Neutrophil (primary cell): ENCODE measurements at regions not wholly inside any gene's neighbourhood (a gene's known extent, or its start where the extent isn't known, plus 50 kb on each side); places are given as distances from the start of the nearest gene placed in this dataset.

Source experiments
- H3K27ac ChIP-seq: fragments of 200-600 bp; sonication (generic); 2 replicates; pipeline ENCODE4 v1.5.1; 2016; ENCODE audit warnings: mild to moderate bottlenecking, moderate library complexity
- H3K27me3 ChIP-seq: fragments of 200-600 bp; sonication (generic); 2 replicates; pipeline ENCODE4 v1.6.0; 2016; ENCODE audit warnings: mild to moderate bottlenecking
- H3K36me3 ChIP-seq: fragments of 200-600 bp; sonication (generic); 2 replicates; pipeline ENCODE4 v1.5.1; 2017
- H3K4me1 ChIP-seq, 2 experiments: fragments of 200-600 bp in 1 of 2; sonication (generic) in 1 of 2; 1 replicate in 1 of 2; 2 replicates in 1 of 2; pipeline versions ENCODE4 v1.5.1 to v1.6.1; 2013 to 2016; ENCODE audit warnings: low read depth in 1 of 2, low read length in 1 of 2, mild to moderate bottlenecking in 1 of 2, moderate library complexity in 1 of 2; ENCODE audit not compliant: control insufficient read depth in 1 of 2, insufficient read depth in 1 of 2
- H3K4me3 ChIP-seq, 2 experiments: fragments of 200-600 bp in 1 of 2; sonication (generic) in 1 of 2; 1 replicate in 1 of 2; 2 replicates in 1 of 2; pipeline ENCODE4 v1.5.1; 2013 to 2016; ENCODE audit warnings: low read depth in 1 of 2, low read length in 1 of 2, mild to moderate bottlenecking in 1 of 2, moderate library complexity in 1 of 2
- H3K9me3 ChIP-seq: fragments of 200-600 bp; sonication (generic); 2 replicates; pipeline ENCODE4 v1.5.1; 2016
- CTCF ChIP-seq: fragments of 200-600 bp; sonication (generic); IDR thresholded peaks from 2 replicates; pipeline ENCODE4 v1.5.1; 2016; ENCODE audit warnings: antibody characterized with exemption

- H3K36me3 ChIP-seq: no peaks in the 10 kb centered on the region
- peaks cover 0 to 3% of the 10 kb centered on the region in 2 experiments for H3K4me1 ChIP-seq
- no peaks in the 10 kb centered on the region for H3K27me3 ChIP-seq
- H3K27ac ChIP-seq: no peak overlapping the region
- H3K4me3 ChIP-seq: no peak overlapping the region
- no peak for TF ChIP-seq CTCF
- H3K9me3 ChIP-seq: no peaks in the 10 kb centered on the region
Measured at GRCh38 chr3:113070072-113070640, 79.4 kb downstream of the GTPBP8 start.

DNA sequence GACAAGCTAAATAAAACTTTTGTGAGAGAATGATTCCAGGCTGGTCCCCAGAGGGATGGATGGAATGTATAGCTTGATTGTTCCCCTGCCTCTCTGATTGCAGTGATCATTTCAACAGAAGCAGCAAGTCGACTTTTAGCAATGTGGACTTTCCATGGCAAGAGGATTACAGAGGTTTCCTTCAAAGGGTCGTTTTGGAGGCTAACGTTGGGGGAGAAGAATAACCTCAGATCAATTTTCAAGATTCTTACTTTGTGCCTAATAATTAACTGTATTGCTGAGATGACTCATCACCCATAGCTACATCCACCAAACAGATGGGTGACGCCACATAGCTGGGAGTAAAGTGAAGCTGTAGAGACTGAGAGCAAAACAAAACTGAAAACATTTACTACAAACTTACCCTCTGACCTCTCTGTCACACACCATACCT, 79.9 kb downstream of the GTPBP8 start:
- no peak for TF ChIP-seq CTCF
- no peak overlapping the region for H3K27ac ChIP-seq
- H3K9me3 ChIP-seq: no peaks in the 10 kb centered on the region
- no peaks in the 10 kb centered on the region for H3K4me1 ChIP-seq
- H3K4me3 ChIP-seq: no peak overlapping the region
- no peaks in the 10 kb centered on the region for H3K27me3 ChIP-seq
- H3K36me3 ChIP-seq: no peaks in the 10 kb centered on the region

DNA sequence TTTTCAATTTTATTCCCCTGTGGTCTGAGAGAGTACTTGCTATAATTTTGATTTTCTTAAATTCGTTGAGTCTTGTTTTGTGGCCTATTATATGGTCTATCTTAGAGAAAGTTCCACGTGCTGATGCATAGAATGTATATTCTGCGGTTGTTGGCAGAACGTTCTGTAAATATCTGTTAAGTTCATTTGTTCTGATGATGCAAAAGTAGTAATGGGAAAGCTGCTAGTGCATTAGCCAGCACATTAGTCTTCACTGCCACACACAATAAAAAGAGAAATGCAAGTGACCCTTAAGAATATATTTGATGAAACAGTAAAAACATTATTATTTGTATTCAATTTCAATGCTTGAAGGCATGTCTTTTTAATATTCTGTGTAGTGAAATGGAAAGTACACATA, 84.8 kb downstream of the GTPBP8 start:
- H3K27ac ChIP-seq: no peak overlapping the region
- H3K27me3 ChIP-seq: no peaks in the 10 kb centered on the region
- H3K9me3 ChIP-seq: no peaks in the 10 kb centered on the region
- no peaks in the 10 kb centered on the region for H3K4me1 ChIP-seq
- no peak overlapping the region for H3K4me3 ChIP-seq
- no peak for TF ChIP-seq CTCF
- no peaks in the 10 kb centered on the region for H3K36me3 ChIP-seq

GRCh38 chr3:113079218-113079961, 88.6 kb downstream of the GTPBP8 start:
- Histone ChIP-seq H3K27me3 (no peaks in the 10 kb centered on the region), H3K4me3 (no peak overlapping the region), H3K36me3 (no peaks in the 10 kb centered on the region), H3K9me3 (no peaks in the 10 kb centered on the region), H3K27ac (no peak overlapping the region), H3K4me1 (no peaks in the 10 kb centered on the region)
- no peak for TF ChIP-seq CTCF

DNA sequence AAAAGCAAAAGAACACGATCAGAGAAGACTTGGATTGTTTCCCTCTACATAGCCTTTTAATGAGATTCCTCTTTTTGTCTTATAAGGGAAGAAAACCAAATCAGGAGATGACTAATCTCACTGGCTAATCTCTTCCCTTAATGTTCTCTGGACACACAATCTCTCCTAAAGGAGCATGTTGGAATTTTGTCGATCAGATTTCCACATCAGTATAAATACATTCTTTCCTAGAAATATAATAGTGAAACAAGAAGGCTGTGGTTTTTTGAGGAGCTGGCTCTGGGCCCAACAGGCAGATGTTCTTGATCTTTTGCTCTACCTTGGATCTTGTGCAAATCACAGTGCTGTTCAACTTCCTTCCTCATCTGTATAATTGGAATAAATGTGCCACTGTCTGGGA, 94.0 kb downstream of the GTPBP8 start:
- Histone ChIP-seq H3K27me3 (no peaks in the 10 kb centered on the region), H3K36me3 (no peaks in the 10 kb centered on the region), H3K4me1 (no peaks in the 10 kb centered on the region), H3K9me3 (no peaks in the 10 kb centered on the region), H3K27ac (no peak overlapping the region), H3K4me3 (no peak overlapping the region)
- TF ChIP-seq CTCF: no peak
